ENCODE measurements at regions not wholly inside any gene's neighbourhood (a gene's known extent, or its start where the extent isn't known, plus 50 kb on each side); places are given as distances from the start of the nearest gene placed in this dataset.
"Not testable (repeated sequence)": the region's sequence is repeated elsewhere in the genome, so short reads cannot be mapped to it uniquely, and the experiment has no call there.

- DNase-seq = no peak
These were observed 1069.9 kb downstream of the DNAJB9 start for GRCh38 chr7:109639561-109639960.

- DNase-seq = no peak
These were observed 1071.8 kb downstream of the DNAJB9 start for GRCh38 chr7:109641445-109641844.

GRCh38 chr7:109646124-109646523, 1076.5 kb downstream of the DNAJB9 start:
- DNase-seq = no peak

- DNase-seq = not testable (repeated sequence)
These were observed 1076.9 kb downstream of the DNAJB9 start for GRCh38 chr7:109646594-109646993.

- not testable (repeated sequence) for DNase-seq
These were observed 1077.6 kb downstream of the DNAJB9 start for GRCh38 chr7:109647263-109647662.

- DNase-seq = no peak
These were observed 1089.6 kb downstream of the DNAJB9 start for GRCh38 chr7:109659261-109659660.

- DNase-seq = no peak
These were observed 1090.7 kb downstream of the DNAJB9 start for GRCh38 chr7:109660401-109660800.

- no peak for DNase-seq
These were observed 1094.1 kb downstream of the DNAJB9 start for GRCh38 chr7:109663806-109664205.

- not testable (repeated sequence) for DNase-seq
These were observed 1117.6 kb downstream of the DNAJB9 start for GRCh38 chr7:109687269-109687668.

- not testable (repeated sequence) for DNase-seq
These were observed 1122.9 kb downstream of the DNAJB9 start for GRCh38 chr7:109692613-109693012.

- no peak for DNase-seq
These were observed 1124.7 kb downstream of the DNAJB9 start for GRCh38 chr7:109694149-109695071.

GRCh38 chr7:109695419-109695818, 1125.7 kb downstream of the DNAJB9 start:
- no peak for DNase-seq

GRCh38 chr7:109696723-109697122, 1127.0 kb downstream of the DNAJB9 start:
- DNase-seq = no peak

- no peak for DNase-seq
These were observed 1130.0 kb downstream of the DNAJB9 start for GRCh38 chr7:109699661-109700060.

GRCh38 chr7:109713366-109713765, 1143.7 kb downstream of the DNAJB9 start:
- DNase-seq = no peak

GRCh38 chr7:109719359-109719758, 1149.7 kb downstream of the DNAJB9 start:
- not testable (repeated sequence) for DNase-seq

- DNase-seq = no peak
These were observed 1164.9 kb downstream of the DNAJB9 start for GRCh38 chr7:109734601-109735000.

GRCh38 chr7:109735881-109736280, 1166.2 kb downstream of the DNAJB9 start:
- DNase-seq = no peak

GRCh38 chr7:109745677-109746410, 1176.2 kb downstream of the DNAJB9 start:
- no peak for DNase-seq

GRCh38 chr7:109751241-109751640, 1181.6 kb downstream of the DNAJB9 start:
- DNase-seq = no peak

GRCh38 chr7:109752068-109752467, 1182.4 kb downstream of the DNAJB9 start:
- DNase-seq = no peak

- no peak for DNase-seq
These were observed 1188.0 kb downstream of the DNAJB9 start for GRCh38 chr7:109757713-109758112.

- no peak for DNase-seq
These were observed 1193.9 kb downstream of the DNAJB9 start for GRCh38 chr7:109763611-109764010.
